ENCODE measurements at regions not wholly inside any gene's neighbourhood (a gene's known extent, or its start where the extent isn't known, plus 50 kb on each side); places are given as distances from the start of the nearest gene placed in this dataset.
"Not testable (repeated sequence)": the region's sequence is repeated elsewhere in the genome, so short reads cannot be mapped to it uniquely, and the experiment has no call there.

DNA sequence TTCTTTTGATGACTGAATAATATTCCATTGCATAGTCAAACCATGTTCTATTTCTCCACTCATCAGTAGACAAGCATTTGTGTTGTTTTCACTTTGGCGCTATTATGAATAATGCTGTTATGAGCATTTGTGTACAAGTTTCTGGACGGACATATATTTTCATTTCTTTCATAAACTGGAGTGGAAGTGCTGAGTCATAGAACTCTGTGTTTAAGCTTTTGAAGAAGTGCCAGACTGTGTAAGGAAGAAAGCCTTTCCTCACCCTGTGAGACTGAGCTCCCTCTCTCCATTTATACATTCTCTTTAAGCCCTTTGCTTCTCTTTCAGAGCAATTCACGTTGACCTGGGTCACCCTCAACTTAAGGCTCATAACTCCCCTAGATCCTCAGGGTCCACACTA lies 169.5 kb downstream of the OTOP1 start:
- H3K27ac ChIP-seq; H3K27me3 ChIP-seq; H3K4me2 ChIP-seq; H3K9me3 ChIP-seq (ENCODE audit: low read depth); H3K79me2 ChIP-seq; H3K4me1 ChIP-seq (ENCODE audit: insufficient read depth); H3K4me3 ChIP-seq; H3K36me3 ChIP-seq (replicated peaks; ENCODE audit: insufficient read depth, low read depth); DNase-seq (ENCODE audit: low spot score); H3K9me2 ChIP-seq (replicated peaks; ENCODE audit: insufficient read depth); H2AFZ ChIP-seq; H4K20me1 ChIP-seq (ENCODE audit: insufficient read depth, poor library complexity, severe bottlenecking): not testable (repeated sequence)
- 83% methylated on average over 2 of the region's 3 CpGs for WGBS (ENCODE audit: low lambda C conversion rate, missing lambda C conversion rate)

DNA sequence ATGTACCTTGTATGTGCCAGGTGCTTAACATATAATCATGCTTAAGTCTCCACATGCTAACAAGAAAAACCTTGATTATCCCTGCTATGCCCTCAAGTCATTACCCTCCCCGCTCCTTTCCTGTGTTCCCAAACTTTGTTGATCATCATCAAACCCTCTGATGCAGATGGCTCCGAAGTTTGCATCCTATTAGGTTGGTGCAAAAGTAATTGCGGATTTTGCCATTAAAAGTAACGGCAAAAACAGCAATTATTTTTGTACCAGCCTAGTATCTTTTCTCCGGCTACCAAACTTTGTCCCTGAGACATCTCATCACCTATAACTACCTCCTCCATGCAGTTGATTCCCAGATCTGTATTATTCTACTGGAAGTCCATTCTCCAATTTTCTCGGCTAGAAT lies 142.6 kb downstream of the OTOP1 start:
- H3K27ac ChIP-seq; H3K9me2 ChIP-seq (replicated peaks; ENCODE audit: insufficient read depth); H2AFZ ChIP-seq; H3K4me2 ChIP-seq; DNase-seq (ENCODE audit: low spot score); H4K20me1 ChIP-seq (ENCODE audit: insufficient read depth, poor library complexity, severe bottlenecking); H3K9me3 ChIP-seq (ENCODE audit: low read depth); H3K4me3 ChIP-seq; H3K4me1 ChIP-seq (ENCODE audit: insufficient read depth); H3K27me3 ChIP-seq; H3K36me3 ChIP-seq (replicated peaks; ENCODE audit: insufficient read depth, low read depth); H3K79me2 ChIP-seq: not testable (repeated sequence)
- 88% methylated on average over 6 of the region's 6 CpGs for WGBS (ENCODE audit: low lambda C conversion rate, missing lambda C conversion rate)

DNA sequence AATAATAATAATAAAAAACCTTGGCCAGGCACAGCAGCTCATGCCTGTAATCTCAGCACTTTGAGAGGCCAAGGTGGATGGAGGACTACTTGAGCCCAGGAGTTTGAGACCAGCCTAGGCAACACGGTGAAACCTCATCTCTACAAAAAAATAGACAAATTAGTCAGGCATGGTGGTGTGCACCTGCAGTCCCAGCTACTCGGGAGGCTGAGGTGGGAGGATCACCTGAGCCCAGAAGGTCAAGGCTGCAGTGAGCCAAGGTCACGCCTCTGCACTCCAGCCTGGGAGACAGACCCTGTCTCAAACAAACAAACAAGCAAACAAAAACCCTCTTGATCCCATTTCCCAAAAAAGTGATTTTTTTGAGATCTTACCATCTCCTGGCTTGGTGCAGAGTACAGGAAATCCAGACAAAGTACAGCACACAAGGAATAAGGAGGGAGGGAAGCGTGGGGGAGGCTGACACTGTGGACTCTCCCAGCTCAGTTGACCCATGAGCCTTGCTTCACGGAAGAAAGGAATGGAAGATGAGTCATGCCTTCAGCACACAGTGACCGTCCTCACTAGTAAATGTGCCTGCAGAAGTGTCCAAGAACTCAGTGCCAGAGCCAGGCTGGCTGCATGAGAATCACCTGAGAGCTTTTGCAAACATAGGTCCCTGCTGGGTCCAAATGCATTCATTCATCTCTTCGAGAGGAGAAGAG lies 136.9 kb downstream of the OTOP1 start:
- H3K27me3 ChIP-seq; H2AFZ ChIP-seq; H3K4me1 ChIP-seq (ENCODE audit: insufficient read depth); H3K4me3 ChIP-seq; H3K36me3 ChIP-seq (replicated peaks; ENCODE audit: insufficient read depth, low read depth); H3K9me2 ChIP-seq (replicated peaks; ENCODE audit: insufficient read depth); H3K79me2 ChIP-seq; H3K9me3 ChIP-seq (ENCODE audit: low read depth); H4K20me1 ChIP-seq (ENCODE audit: insufficient read depth, poor library complexity, severe bottlenecking): not testable (repeated sequence)
- DNase-seq (ENCODE audit: low spot score) = peak; percentile 70
- H3K4me2 ChIP-seq = peak overlapping the region; percentile 37
- peak overlapping the region; percentile 62 for H3K27ac ChIP-seq
- whole genome bisulfite sequencing (ENCODE audit: low lambda C conversion rate, missing lambda C conversion rate) = 44% methylated on average over 7 of the region's 7 CpGs

DNA sequence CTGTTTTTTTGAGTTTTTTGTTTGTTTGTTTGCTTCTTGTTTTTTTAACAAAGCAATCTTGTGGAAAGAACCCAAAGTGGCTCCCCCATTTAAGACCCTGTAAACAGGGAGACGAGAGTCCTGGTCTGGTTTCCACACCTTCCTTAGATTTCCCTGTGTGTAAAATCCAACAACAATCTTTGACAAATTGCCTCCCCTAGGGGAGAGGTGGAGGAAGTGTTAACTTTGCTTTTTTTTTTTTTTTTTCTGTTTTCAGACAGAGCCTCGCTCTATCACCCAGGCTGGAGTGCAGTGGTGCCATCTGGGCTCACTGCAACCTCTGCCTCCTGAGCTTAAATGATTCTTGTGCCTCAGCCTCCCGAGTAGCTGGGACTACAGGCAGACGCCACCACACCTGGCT lies 136.0 kb downstream of the OTOP1 start:
- H3K36me3 ChIP-seq (replicated peaks; ENCODE audit: insufficient read depth, low read depth); H2AFZ ChIP-seq; H3K9me3 ChIP-seq (ENCODE audit: low read depth); H3K79me2 ChIP-seq; H3K27me3 ChIP-seq; H4K20me1 ChIP-seq (ENCODE audit: insufficient read depth, poor library complexity, severe bottlenecking); DNase-seq (ENCODE audit: low spot score); H3K9me2 ChIP-seq (replicated peaks; ENCODE audit: insufficient read depth); H3K4me3 ChIP-seq; H3K4me1 ChIP-seq (ENCODE audit: insufficient read depth): not testable (repeated sequence)
- Histone ChIP-seq H3K27ac (peak overlapping the region; percentile 52), H3K4me2 (peak overlapping the region; percentile 37)
- TF ChIP-seq, protein P1, sequence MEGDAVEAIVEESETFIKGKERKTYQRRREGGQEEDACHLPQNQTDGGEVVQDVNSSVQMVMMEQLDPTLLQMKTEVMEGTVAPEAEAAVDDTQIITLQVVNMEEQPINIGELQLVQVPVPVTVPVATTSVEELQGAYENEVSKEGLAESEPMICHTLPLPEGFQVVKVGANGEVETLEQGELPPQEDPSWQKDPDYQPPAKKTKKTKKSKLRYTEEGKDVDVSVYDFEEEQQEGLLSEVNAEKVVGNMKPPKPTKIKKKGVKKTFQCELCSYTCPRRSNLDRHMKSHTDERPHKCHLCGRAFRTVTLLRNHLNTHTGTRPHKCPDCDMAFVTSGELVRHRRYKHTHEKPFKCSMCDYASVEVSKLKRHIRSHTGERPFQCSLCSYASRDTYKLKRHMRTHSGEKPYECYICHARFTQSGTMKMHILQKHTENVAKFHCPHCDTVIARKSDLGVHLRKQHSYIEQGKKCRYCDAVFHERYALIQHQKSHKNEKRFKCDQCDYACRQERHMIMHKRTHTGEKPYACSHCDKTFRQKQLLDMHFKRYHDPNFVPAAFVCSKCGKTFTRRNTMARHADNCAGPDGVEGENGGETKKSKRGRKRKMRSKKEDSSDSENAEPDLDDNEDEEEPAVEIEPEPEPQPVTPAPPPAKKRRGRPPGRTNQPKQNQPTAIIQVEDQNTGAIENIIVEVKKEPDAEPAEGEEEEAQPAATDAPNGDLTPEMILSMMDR (IDR thresholded peaks at IDR 0.05; ENCODE audit: poor library complexity) = peak; percentile 13
- 39% methylated on average over 4 of the region's 4 CpGs for WGBS (ENCODE audit: low lambda C conversion rate, missing lambda C conversion rate)

DNA sequence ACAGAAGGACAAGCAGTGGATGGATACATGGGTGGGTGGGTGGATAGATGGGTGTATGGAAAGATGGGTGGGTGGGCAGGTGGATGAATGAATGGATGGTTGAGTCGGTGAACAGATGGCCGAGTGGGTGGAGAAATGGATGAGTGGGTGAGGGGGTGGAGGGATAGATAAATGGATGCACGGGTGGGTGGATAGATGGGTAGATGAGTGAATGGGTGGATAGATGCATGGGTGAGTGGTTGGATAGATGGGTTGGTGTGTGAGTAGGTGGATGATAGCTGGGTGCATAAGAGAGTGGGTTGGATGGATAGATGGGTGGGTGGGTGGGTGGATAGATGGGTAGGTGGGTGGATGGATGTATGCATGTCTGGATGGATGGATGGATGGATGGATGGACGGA lies 134.6 kb downstream of the OTOP1 start:
- not testable (repeated sequence) for H4K20me1 ChIP-seq (ENCODE audit: insufficient read depth, poor library complexity, severe bottlenecking); H3K4me2 ChIP-seq; H2AFZ ChIP-seq; H3K4me3 ChIP-seq; H3K79me2 ChIP-seq; H3K27ac ChIP-seq; H3K9me2 ChIP-seq (replicated peaks; ENCODE audit: insufficient read depth); H3K27me3 ChIP-seq; DNase-seq (ENCODE audit: low spot score); H3K36me3 ChIP-seq (replicated peaks; ENCODE audit: insufficient read depth, low read depth); H3K9me3 ChIP-seq (ENCODE audit: low read depth); H3K4me1 ChIP-seq (ENCODE audit: insufficient read depth)
- WGBS (ENCODE audit: low lambda C conversion rate, missing lambda C conversion rate) = no CpG with 5 or more reads among the region's 4 CpGs

DNA sequence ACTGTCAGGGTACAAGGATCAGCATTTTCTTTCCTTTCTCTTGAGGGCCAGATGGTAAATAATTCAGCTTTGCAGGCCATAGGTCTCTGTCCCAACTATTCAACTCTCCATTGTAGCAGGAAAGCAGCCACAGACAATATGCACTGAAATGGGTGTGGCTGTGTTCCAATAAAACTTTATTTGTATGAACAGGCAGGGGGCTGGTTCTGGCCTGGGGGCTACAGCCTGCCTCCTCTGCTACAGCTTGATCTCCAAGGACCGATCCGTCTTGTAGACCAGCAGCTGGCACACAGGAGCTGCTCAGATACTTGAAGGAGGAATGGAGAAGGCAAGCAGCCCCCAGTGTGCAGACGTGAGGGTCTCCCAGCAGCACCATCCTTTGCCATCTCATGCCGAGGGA lies 127.1 kb downstream of the OTOP1 start:
- H3K9me2 ChIP-seq (replicated peaks; ENCODE audit: insufficient read depth); H3K36me3 ChIP-seq (replicated peaks; ENCODE audit: insufficient read depth, low read depth); H3K79me2 ChIP-seq; H3K4me1 ChIP-seq (ENCODE audit: insufficient read depth); H3K9me3 ChIP-seq (ENCODE audit: low read depth); H2AFZ ChIP-seq; H3K27ac ChIP-seq; H3K4me3 ChIP-seq; H3K4me2 ChIP-seq; DNase-seq (ENCODE audit: low spot score); H4K20me1 ChIP-seq (ENCODE audit: insufficient read depth, poor library complexity, severe bottlenecking); H3K27me3 ChIP-seq: not testable (repeated sequence)
- 58% methylated on average over 3 of the region's 4 CpGs for WGBS (ENCODE audit: low lambda C conversion rate, missing lambda C conversion rate)

DNA sequence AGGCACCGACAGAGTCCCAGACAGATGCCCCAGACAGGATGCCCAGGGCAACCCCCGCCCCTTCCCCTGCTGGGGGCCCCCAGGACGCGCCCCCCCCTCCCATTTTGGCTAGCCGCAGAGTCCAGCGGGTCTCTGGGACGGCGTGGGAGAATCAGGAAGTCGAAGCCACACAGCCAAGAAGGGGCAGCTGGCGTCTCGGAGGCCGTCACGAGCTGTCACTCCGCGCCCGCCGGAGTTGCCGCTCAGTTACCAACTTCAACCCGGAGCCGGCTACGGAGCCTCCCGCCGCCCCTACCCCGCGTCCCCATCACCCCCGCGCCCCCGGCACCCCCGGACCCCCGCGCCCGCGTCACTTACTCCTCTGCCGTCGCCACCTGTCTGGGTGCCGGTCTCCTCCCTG lies 119.8 kb downstream of the OTOP1 start:
- 0% methylated on average over 13 of the region's 36 CpGs for WGBS (ENCODE audit: low lambda C conversion rate, missing lambda C conversion rate)
- H3K79me2 ChIP-seq; H3K27ac ChIP-seq; H3K4me3 ChIP-seq; H4K20me1 ChIP-seq (ENCODE audit: insufficient read depth, poor library complexity, severe bottlenecking); H3K9me3 ChIP-seq (ENCODE audit: low read depth); H3K9me2 ChIP-seq (replicated peaks; ENCODE audit: insufficient read depth); H3K4me1 ChIP-seq (ENCODE audit: insufficient read depth); H3K27me3 ChIP-seq; H3K36me3 ChIP-seq (replicated peaks; ENCODE audit: insufficient read depth, low read depth): not testable (repeated sequence)
- peak overlapping the region; percentile 82 for H3K4me2 ChIP-seq
- peak; percentile 6 for DNase-seq (ENCODE audit: low spot score)
- H2AFZ ChIP-seq = peak overlapping the region; percentile 52

Data from hepatocyte (in vitro differentiated cells).